ENCODE measurements at regions not wholly inside any gene's neighbourhood (a gene's known extent, or its start where the extent isn't known, plus 50 kb on each side); places are given as distances from the start of the nearest gene placed in this dataset.

- Histone ChIP-seq H3K4me2 (replicated peaks; ENCODE audit: extremely low read depth, low read length, poor library complexity, severe bottlenecking) (no peak overlapping the region), H3K27ac (ENCODE audit: low read depth in 1 of 2, low read length in 2 of 2) (no peak overlapping the region), H3K36me3 (replicated peaks in 1 of 2; ENCODE audit: control insufficient read depth in 1 of 2, insufficient read depth in 2 of 2, low read length in 2 of 2) (no peaks in the 10 kb centered on the region), H3K27me3 (ENCODE audit: control insufficient read depth in 2 of 2, insufficient read depth in 2 of 2, low read length in 2 of 2) (no peaks in the 10 kb centered on the region), H3K79me2 (ENCODE audit: insufficient read depth, low read length) (no peaks in the 10 kb centered on the region), H3K9me3 (replicated peaks in 1 of 2; ENCODE audit: control insufficient read depth in 1 of 2, insufficient read depth in 1 of 2, low read length in 2 of 2) (peaks cover 15 to 16% of the 10 kb centered on the region in 2 donors), H3K9ac (ENCODE audit: insufficient read depth, low read length, poor library complexity, severe bottlenecking) (no peak overlapping the region), H3K4me3 (replicated peaks in 1 of 3; ENCODE audit: low read depth in 2 of 3, low read length in 3 of 3) (no peak overlapping the region), H4K20me1 (ENCODE audit: insufficient read depth, low read length) (no peaks in the 10 kb centered on the region), H3K4me1 (ENCODE audit: control insufficient read depth in 1 of 2, insufficient read depth in 2 of 2, low read length in 2 of 2) (no peaks in the 10 kb centered on the region), H2AFZ (ENCODE audit: insufficient read depth, low read depth, low read length, poor library complexity, severe bottlenecking) (no peak overlapping the region)
- H3K9me3 Mint-ChIP-seq: peaks cover 2 to 13% (median 11%) of the 10 kb centered on the region in 7 donors
- no peaks in the 10 kb centered on the region for H3K4me1 Mint-ChIP-seq
- no peak overlapping the region for H3K4me3 Mint-ChIP-seq
- H3K27ac Mint-ChIP-seq: no peak overlapping the region
- no peak for TF ChIP-seq CTCF (IDR thresholded peaks at IDR 0.05)
- no peak for DNase-seq
- intact Hi-C loops (cut with micrococcal nuclease): no loop called here
- H3K27me3 Mint-ChIP-seq (ENCODE audit: low read depth in 3 of 3): peaks cover 0 to 5% (median 0%) of the 10 kb centered on the region in 3 donors
- H3K36me3 Mint-ChIP-seq: no peaks in the 10 kb centered on the region
These were observed 217.7 kb upstream of the TMEFF2 start for GRCh38 chr2:192412394-192412793.

- no CpG with 5 or more reads among the region's 1 CpG for WGBS (ENCODE audit: insufficient coverage)
- Histone ChIP-seq H3K9me3 (replicated peaks in 1 of 2; ENCODE audit: control insufficient read depth in 1 of 2, insufficient read depth in 1 of 2, low read length in 2 of 2) (peaks cover 15 to 16% of the 10 kb centered on the region in 2 donors), H3K27ac (ENCODE audit: low read depth in 1 of 2, low read length in 2 of 2) (no peak overlapping the region), H3K27me3 (ENCODE audit: control insufficient read depth in 2 of 2, insufficient read depth in 2 of 2, low read length in 2 of 2) (no peaks in the 10 kb centered on the region), H3K9ac (ENCODE audit: insufficient read depth, low read length, poor library complexity, severe bottlenecking) (no peak overlapping the region), H3K4me1 (ENCODE audit: control insufficient read depth in 1 of 2, insufficient read depth in 2 of 2, low read length in 2 of 2) (no peaks in the 10 kb centered on the region), H3K4me3 (replicated peaks in 1 of 3; ENCODE audit: low read depth in 2 of 3, low read length in 3 of 3) (no peak overlapping the region), H2AFZ (ENCODE audit: insufficient read depth, low read depth, low read length, poor library complexity, severe bottlenecking) (no peak overlapping the region), H3K36me3 (replicated peaks in 1 of 2; ENCODE audit: control insufficient read depth in 1 of 2, insufficient read depth in 2 of 2, low read length in 2 of 2) (no peaks in the 10 kb centered on the region), H3K79me2 (ENCODE audit: insufficient read depth, low read length) (no peaks in the 10 kb centered on the region), H4K20me1 (ENCODE audit: insufficient read depth, low read length) (no peaks in the 10 kb centered on the region), H3K4me2 (replicated peaks; ENCODE audit: extremely low read depth, low read length, poor library complexity, severe bottlenecking) (no peak overlapping the region)
- no peaks in the 10 kb centered on the region for H3K4me1 Mint-ChIP-seq
- peaks cover 2 to 13% (median 11%) of the 10 kb centered on the region in 7 donors for H3K9me3 Mint-ChIP-seq
- no peak for DNase-seq
- no peak overlapping the region for H3K4me3 Mint-ChIP-seq
- intact Hi-C loops (cut with micrococcal nuclease): no loop called here
- H3K27me3 Mint-ChIP-seq (ENCODE audit: low read depth in 3 of 3): peaks cover 0 to 5% (median 0%) of the 10 kb centered on the region in 3 donors
- no peak for TF ChIP-seq CTCF (IDR thresholded peaks at IDR 0.05)
- no peaks in the 10 kb centered on the region for H3K36me3 Mint-ChIP-seq
- H3K27ac Mint-ChIP-seq: no peak overlapping the region
These were observed 217.0 kb upstream of the TMEFF2 start for GRCh38 chr2:192411755-192412154.

Measured in CD14-positive monocyte (primary cell).